ENCODE measurements at regions not wholly inside any gene's neighbourhood (a gene's known extent, or its start where the extent isn't known, plus 50 kb on each side); places are given as distances from the start of the nearest gene placed in this dataset.

- Histone ChIP-seq H2AFZ (ENCODE audit: low read length) (no peak overlapping the region), H3K9me2 (ENCODE audit: low read depth, low read length) (no peaks in the 10 kb centered on the region), H4K20me1 (ENCODE audit: insufficient read depth, low read length) (no peaks in the 10 kb centered on the region), H3K79me2 (ENCODE audit: insufficient read depth, low read length) (no peaks in the 10 kb centered on the region), H3K4me3 (ENCODE audit: low read depth, low read length, poor library complexity, severe bottlenecking) (no peak overlapping the region), H3K9ac (ENCODE audit: low read length) (no peak overlapping the region), H3F3A (ENCODE audit: insufficient read depth, low read length) (no peaks in the 10 kb centered on the region), H3K4me2 (ENCODE audit: low read length) (no peak overlapping the region), H3K27me3 (ENCODE audit: insufficient read depth, low read length) (no peaks in the 10 kb centered on the region), H3K36me3 (ENCODE audit: insufficient read depth, low read length) (no peaks in the 10 kb centered on the region), H3K27ac (ENCODE audit: low read depth, low read length, poor library complexity, severe bottlenecking) (no peak overlapping the region), H3K9me3 (ENCODE audit: low read length) (no peaks in the 10 kb centered on the region), H3K4me1 (ENCODE audit: insufficient read depth, low read length, severe bottlenecking) (no peaks in the 10 kb centered on the region)
- TF ChIP-seq, protein P1, sequence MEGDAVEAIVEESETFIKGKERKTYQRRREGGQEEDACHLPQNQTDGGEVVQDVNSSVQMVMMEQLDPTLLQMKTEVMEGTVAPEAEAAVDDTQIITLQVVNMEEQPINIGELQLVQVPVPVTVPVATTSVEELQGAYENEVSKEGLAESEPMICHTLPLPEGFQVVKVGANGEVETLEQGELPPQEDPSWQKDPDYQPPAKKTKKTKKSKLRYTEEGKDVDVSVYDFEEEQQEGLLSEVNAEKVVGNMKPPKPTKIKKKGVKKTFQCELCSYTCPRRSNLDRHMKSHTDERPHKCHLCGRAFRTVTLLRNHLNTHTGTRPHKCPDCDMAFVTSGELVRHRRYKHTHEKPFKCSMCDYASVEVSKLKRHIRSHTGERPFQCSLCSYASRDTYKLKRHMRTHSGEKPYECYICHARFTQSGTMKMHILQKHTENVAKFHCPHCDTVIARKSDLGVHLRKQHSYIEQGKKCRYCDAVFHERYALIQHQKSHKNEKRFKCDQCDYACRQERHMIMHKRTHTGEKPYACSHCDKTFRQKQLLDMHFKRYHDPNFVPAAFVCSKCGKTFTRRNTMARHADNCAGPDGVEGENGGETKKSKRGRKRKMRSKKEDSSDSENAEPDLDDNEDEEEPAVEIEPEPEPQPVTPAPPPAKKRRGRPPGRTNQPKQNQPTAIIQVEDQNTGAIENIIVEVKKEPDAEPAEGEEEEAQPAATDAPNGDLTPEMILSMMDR (IDR thresholded peaks at IDR 0.05; ENCODE audit: low read length) = no peak
- no peak for TF ChIP-seq EZH2 (IDR thresholded peaks at IDR 0.05; ENCODE audit: borderline replicate concordance, low read length)
Measured at GRCh38 chr13:97853550-97853949, 99.9 kb upstream of the IPO5 start.

- no peaks in the 10 kb centered on the region for H3K4me1 ChIP-seq (ENCODE audit: insufficient read depth, low read length, severe bottlenecking)
- no peaks in the 10 kb centered on the region for H3K79me2 ChIP-seq (ENCODE audit: insufficient read depth, low read length)
- H3K4me3 ChIP-seq (ENCODE audit: low read depth, low read length, poor library complexity, severe bottlenecking) = no peak overlapping the region
- H4K20me1 ChIP-seq (ENCODE audit: insufficient read depth, low read length) = no peaks in the 10 kb centered on the region
- TF ChIP-seq, protein P1 (IDR thresholded peaks at IDR 0.05; ENCODE audit: low read length) = peak; percentile 97
- no peak for TF ChIP-seq EZH2 (IDR thresholded peaks at IDR 0.05; ENCODE audit: borderline replicate concordance, low read length)
- H2AFZ ChIP-seq (ENCODE audit: low read length) = no peak overlapping the region
- no peaks in the 10 kb centered on the region for H3F3A ChIP-seq (ENCODE audit: insufficient read depth, low read length)
- H3K27ac ChIP-seq (ENCODE audit: low read depth, low read length, poor library complexity, severe bottlenecking) = no peak overlapping the region
- H3K9me2 ChIP-seq (ENCODE audit: low read depth, low read length) = no peaks in the 10 kb centered on the region
- H3K4me2 ChIP-seq (ENCODE audit: low read length) = no peak overlapping the region
- no peaks in the 10 kb centered on the region for H3K9me3 ChIP-seq (ENCODE audit: low read length)
- no peaks in the 10 kb centered on the region for H3K27me3 ChIP-seq (ENCODE audit: insufficient read depth, low read length)
- no peaks in the 10 kb centered on the region for H3K36me3 ChIP-seq (ENCODE audit: insufficient read depth, low read length)
- no peak overlapping the region for H3K9ac ChIP-seq (ENCODE audit: low read length)
Measured at GRCh38 chr13:97855570-97856303, 97.7 kb upstream of the IPO5 start.

DNA sequence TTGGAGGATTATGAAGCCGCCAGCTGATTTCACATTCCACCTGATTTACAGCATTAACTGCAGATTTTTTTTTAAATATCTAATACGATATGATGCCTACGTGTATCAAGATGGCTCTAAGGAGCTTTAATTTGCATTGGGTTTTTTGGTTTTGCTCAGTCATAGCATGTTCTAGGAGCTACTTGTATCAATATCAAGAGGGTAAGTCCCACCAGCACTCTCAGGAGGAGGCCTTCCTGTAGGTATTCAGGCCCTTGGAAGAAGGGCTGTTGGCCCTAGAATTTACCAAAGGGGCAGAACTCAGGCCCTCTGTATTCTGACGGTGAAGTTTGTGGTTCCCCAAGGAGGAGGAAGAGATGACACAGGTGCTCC lies 97.2 kb upstream of the IPO5 start:
- no peak overlapping the region for H3K4me2 ChIP-seq (ENCODE audit: low read length)
- H3K9me2 ChIP-seq (ENCODE audit: low read depth, low read length) = no peaks in the 10 kb centered on the region
- TF ChIP-seq EZH2 (IDR thresholded peaks at IDR 0.05; ENCODE audit: borderline replicate concordance, low read length) = no peak
- TF ChIP-seq, protein P1 (IDR thresholded peaks at IDR 0.05; ENCODE audit: low read length) = no peak
- no peaks in the 10 kb centered on the region for H4K20me1 ChIP-seq (ENCODE audit: insufficient read depth, low read length)
- H3K9me3 ChIP-seq (ENCODE audit: low read length) = no peaks in the 10 kb centered on the region
- no peaks in the 10 kb centered on the region for H3K36me3 ChIP-seq (ENCODE audit: insufficient read depth, low read length)
- H3K4me1 ChIP-seq (ENCODE audit: insufficient read depth, low read length, severe bottlenecking) = no peaks in the 10 kb centered on the region
- no peaks in the 10 kb centered on the region for H3K27me3 ChIP-seq (ENCODE audit: insufficient read depth, low read length)
- no peak overlapping the region for H2AFZ ChIP-seq (ENCODE audit: low read length)
- H3K9ac ChIP-seq (ENCODE audit: low read length) = no peak overlapping the region
- no peaks in the 10 kb centered on the region for H3F3A ChIP-seq (ENCODE audit: insufficient read depth, low read length)
- no peak overlapping the region for H3K27ac ChIP-seq (ENCODE audit: low read depth, low read length, poor library complexity, severe bottlenecking)
- no peak overlapping the region for H3K4me3 ChIP-seq (ENCODE audit: low read depth, low read length, poor library complexity, severe bottlenecking)
- H3K79me2 ChIP-seq (ENCODE audit: insufficient read depth, low read length) = no peaks in the 10 kb centered on the region

Data from OCI-LY1 (cell line).